ENCODE measurements at regions not wholly inside any gene's neighbourhood (a gene's known extent, or its start where the extent isn't known, plus 50 kb on each side); places are given as distances from the start of the nearest gene placed in this dataset.

DNA sequence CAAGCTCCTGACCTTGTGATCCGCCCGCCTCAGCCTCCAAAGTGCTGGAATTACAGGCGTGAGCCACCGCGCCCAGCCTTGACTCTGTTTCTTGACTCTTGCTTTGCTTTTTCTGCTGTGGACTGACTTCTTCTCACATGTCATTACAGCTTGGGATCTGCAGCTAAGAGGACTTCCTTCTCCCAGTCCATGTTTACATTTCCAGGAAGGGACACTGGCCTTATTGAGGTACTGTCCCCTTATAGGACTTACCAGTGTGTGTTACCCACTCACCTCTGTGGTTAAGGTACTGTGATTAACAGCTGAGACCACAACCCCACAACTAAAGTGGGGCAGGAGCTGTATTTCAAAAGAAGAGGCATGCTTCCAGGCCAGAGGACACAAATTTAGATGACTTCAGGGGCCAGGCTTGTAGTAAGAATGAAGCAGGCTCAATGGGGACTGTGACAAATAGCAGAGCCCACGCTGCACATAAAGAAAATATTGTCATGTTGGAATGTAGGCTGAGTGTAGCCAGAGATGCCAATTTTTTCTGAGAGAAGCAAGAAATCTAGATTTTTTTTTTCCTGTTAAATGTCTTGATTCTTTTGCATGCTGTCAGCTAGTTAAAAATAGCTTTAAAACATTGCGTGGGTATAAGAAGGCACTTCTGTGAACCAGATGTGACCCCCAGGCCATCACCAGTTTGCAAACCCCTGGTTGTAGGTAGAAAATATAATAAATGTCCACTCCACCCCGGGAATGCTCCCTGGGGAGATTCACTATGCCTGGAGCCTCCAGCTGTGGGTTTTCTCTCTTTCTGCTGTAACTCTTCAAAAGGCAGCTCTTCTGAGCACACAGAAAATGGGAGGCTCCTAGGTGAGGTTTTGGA is 75.0 kb downstream of the PTPDC1 start:
- no peaks in the 10 kb centered on the region for H3K36me3 ChIP-seq (ENCODE audit: control insufficient read depth, low read length)
- no peak overlapping the region for H3K4me3 ChIP-seq (ENCODE audit: low read length)
- no peaks in the 10 kb centered on the region for H3K27me3 ChIP-seq (ENCODE audit: control insufficient read depth, low read length)
- no peak overlapping the region for H3K4me2 ChIP-seq (ENCODE audit: low read length)
- peaks cover 8% of the 10 kb centered on the region for H3F3A ChIP-seq (ENCODE audit: control insufficient read depth, insufficient read depth)
- H3K9me2 ChIP-seq (replicated peaks; ENCODE audit: control insufficient read depth, low read length), result no peaks in the 10 kb centered on the region
- peaks cover 18% of the 10 kb centered on the region for H3K4me1 ChIP-seq (ENCODE audit: control insufficient read depth, low read length)
- TF ChIP-seq EZH2phosphoT487 (IDR thresholded peaks at IDR 0.05; ENCODE audit: borderline replicate concordance, low read length), result no peak
- TF ChIP-seq, protein P1, sequence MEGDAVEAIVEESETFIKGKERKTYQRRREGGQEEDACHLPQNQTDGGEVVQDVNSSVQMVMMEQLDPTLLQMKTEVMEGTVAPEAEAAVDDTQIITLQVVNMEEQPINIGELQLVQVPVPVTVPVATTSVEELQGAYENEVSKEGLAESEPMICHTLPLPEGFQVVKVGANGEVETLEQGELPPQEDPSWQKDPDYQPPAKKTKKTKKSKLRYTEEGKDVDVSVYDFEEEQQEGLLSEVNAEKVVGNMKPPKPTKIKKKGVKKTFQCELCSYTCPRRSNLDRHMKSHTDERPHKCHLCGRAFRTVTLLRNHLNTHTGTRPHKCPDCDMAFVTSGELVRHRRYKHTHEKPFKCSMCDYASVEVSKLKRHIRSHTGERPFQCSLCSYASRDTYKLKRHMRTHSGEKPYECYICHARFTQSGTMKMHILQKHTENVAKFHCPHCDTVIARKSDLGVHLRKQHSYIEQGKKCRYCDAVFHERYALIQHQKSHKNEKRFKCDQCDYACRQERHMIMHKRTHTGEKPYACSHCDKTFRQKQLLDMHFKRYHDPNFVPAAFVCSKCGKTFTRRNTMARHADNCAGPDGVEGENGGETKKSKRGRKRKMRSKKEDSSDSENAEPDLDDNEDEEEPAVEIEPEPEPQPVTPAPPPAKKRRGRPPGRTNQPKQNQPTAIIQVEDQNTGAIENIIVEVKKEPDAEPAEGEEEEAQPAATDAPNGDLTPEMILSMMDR (IDR thresholded peaks at IDR 0.05; ENCODE audit: low read depth, low read length, poor library complexity, severe bottlenecking), result no peak
- H3K9me3 ChIP-seq (ENCODE audit: control insufficient read depth, insufficient read depth, low read length), result no peaks in the 10 kb centered on the region
- no peaks in the 10 kb centered on the region for H3K79me2 ChIP-seq (ENCODE audit: control insufficient read depth, low read length)
- no peaks in the 10 kb centered on the region for H4K20me1 ChIP-seq (ENCODE audit: control insufficient read depth, insufficient read depth, low read depth, low read length)
- H3K27ac ChIP-seq (ENCODE audit: low read depth, low read length), result no peak overlapping the region

DNA sequence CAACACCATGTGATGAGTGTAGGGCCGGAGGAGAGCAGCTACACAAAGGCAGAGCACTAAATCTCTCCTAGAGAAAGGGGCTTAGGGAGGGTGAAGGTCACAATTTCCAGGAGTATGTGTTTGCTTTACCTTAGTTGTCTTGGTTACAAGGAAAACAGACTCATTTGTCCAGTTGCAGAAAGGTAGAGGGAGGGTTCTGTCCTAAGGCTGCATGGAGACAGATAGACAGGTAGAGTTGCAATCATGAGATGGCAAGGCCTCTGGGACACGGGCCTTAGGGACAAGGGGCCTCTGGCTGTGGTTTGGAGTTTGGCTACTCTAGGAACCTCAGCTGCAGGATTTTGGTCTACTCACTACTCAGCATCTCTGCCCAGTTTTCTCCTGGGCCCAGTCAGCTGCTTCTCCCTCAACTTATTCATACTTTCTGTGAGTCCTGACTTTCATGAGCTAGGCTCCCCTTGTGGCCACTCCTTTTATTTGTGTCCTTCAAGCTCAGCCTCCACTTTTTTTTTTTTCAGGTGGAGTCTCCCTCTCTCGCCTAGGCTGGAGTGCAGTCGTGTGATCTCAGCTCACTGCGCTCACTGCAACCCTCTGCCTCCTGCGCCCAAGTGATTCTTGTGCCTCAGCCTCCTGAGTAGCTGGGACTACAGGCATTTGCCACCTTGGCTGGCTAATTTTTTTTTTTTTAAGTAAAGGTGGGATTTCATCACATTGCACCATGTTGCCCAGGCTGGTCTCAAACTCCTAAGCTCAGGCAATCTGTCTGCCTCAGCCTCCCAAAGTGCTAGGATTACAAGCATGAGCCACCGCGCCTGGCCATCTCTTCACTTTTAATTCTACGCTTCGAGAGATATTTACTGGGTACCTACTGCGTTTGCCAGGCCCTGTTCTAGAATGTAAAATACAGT is 76.6 kb downstream of the PTPDC1 start:
- no peaks in the 10 kb centered on the region for H3K36me3 ChIP-seq (ENCODE audit: control insufficient read depth, low read length)
- no peaks in the 10 kb centered on the region for H3K9me3 ChIP-seq (ENCODE audit: control insufficient read depth, insufficient read depth, low read length)
- TF ChIP-seq, protein P1 (IDR thresholded peaks at IDR 0.05; ENCODE audit: low read depth, low read length, poor library complexity, severe bottlenecking), result peak; percentile 38
- TF ChIP-seq EZH2phosphoT487 (IDR thresholded peaks at IDR 0.05; ENCODE audit: borderline replicate concordance, low read length), result no peak
- H3F3A ChIP-seq (ENCODE audit: control insufficient read depth, insufficient read depth), result peaks cover 15% of the 10 kb centered on the region
- no peak overlapping the region for H3K4me2 ChIP-seq (ENCODE audit: low read length)
- H3K27me3 ChIP-seq (ENCODE audit: control insufficient read depth, low read length), result no peaks in the 10 kb centered on the region
- no peak overlapping the region for H3K4me3 ChIP-seq (ENCODE audit: low read length)
- H4K20me1 ChIP-seq (ENCODE audit: control insufficient read depth, insufficient read depth, low read depth, low read length), result no peaks in the 10 kb centered on the region
- no peaks in the 10 kb centered on the region for H3K79me2 ChIP-seq (ENCODE audit: control insufficient read depth, low read length)
- H3K9me2 ChIP-seq (replicated peaks; ENCODE audit: control insufficient read depth, low read length), result no peaks in the 10 kb centered on the region
- H3K27ac ChIP-seq (ENCODE audit: low read depth, low read length), result no peak overlapping the region
- H3K4me1 ChIP-seq (ENCODE audit: control insufficient read depth, low read length), result peaks cover 29% of the 10 kb centered on the region

DNA sequence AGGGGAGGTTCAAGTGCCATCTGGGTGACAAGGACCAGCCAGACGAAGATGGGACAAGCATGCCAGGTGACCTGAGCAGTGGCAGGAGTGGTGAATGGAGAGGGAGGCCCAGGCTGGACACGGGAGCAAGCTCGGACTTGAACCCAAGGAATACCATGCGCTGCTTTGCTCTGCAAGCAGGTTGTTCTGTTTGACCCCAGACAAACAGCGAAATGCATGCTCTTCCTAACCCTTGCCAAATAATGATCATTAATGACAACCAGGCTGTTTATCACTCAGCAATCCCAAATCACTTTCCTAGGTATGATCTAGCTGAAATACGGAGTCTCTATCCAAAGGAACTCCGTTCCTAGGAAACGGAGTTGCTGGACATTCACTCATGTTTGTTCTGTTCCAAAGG is 77.4 kb downstream of the PTPDC1 start:
- Histone ChIP-seq H3K36me3 (ENCODE audit: control insufficient read depth, low read length) (no peaks in the 10 kb centered on the region; the same call in 1 of the 2 replicates), H3K9me2 (replicated peaks; ENCODE audit: control insufficient read depth, low read length) (no peaks in the 10 kb centered on the region), H3K4me3 (ENCODE audit: low read length) (no peak overlapping the region), H3K4me1 (ENCODE audit: control insufficient read depth, low read length) (peaks cover 21% of the 10 kb centered on the region), H3K9me3 (ENCODE audit: control insufficient read depth, insufficient read depth, low read length) (no peaks in the 10 kb centered on the region), H3K79me2 (ENCODE audit: control insufficient read depth, low read length) (0 out of 2 replicates have a peak, but pooled peaks cover 2% of the 10 kb centered on the region), H4K20me1 (ENCODE audit: control insufficient read depth, insufficient read depth, low read depth, low read length) (no peaks in the 10 kb centered on the region), H3K27ac (ENCODE audit: low read depth, low read length) (no peak overlapping the region), H3K27me3 (ENCODE audit: control insufficient read depth, low read length) (no peaks in the 10 kb centered on the region), H3F3A (ENCODE audit: control insufficient read depth, insufficient read depth) (peaks cover 15% of the 10 kb centered on the region), H3K4me2 (ENCODE audit: low read length) (no peak overlapping the region)
- TF ChIP-seq EZH2phosphoT487 (IDR thresholded peaks at IDR 0.05; ENCODE audit: borderline replicate concordance, low read length), result no peak
- TF ChIP-seq, protein P1 (IDR thresholded peaks at IDR 0.05; ENCODE audit: low read depth, low read length, poor library complexity, severe bottlenecking), result no peak

Data from DOHH2 (cell line).